ENCODE measurements at regions not wholly inside any gene's neighbourhood (a gene's known extent, or its start where the extent isn't known, plus 50 kb on each side); places are given as distances from the start of the nearest gene placed in this dataset.

DNA sequence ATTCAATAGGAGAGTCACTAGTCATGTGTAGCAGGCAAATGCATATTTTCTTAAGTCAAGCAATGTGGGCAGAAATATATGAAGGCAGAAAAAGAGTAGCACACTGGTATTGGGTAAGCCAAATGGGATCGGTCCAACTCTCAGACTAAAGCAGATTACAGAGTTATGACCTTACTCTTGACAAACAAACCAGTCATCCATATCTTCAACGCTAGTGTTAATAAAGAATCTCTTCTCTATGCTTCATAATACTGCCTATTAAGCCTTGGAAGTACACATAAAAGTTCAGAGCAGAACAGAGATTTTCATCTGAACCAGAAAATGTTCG, 320.2 kb upstream of the JARID2 start:
- no peak overlapping the region for H3K4me3 ChIP-seq (ENCODE audit: low read length in 3 of 3)
- H3K36me3 ChIP-seq (ENCODE audit: control insufficient read depth in 3 of 3, insufficient read depth in 3 of 3, low read length in 3 of 3) = no peaks in the 10 kb centered on the region
- H3K9ac ChIP-seq (ENCODE audit: low read depth in 1 of 3, low read length in 3 of 3) = no peak overlapping the region
- H3K4me1 ChIP-seq (ENCODE audit: control insufficient read depth in 3 of 3, insufficient read depth in 3 of 3, low read length in 3 of 3) = peaks cover 40 to 46% (median 43%) of the 10 kb centered on the region in 3 donors
- H3K27me3 ChIP-seq (ENCODE audit: control insufficient read depth in 3 of 3, insufficient read depth in 3 of 3, low read length in 3 of 3) = no peaks in the 10 kb centered on the region
- no peaks in the 10 kb centered on the region for H3K9me3 ChIP-seq (ENCODE audit: control insufficient read depth in 3 of 3, low read length in 3 of 3)
- H3K27ac ChIP-seq (ENCODE audit: low read depth, low read length) = peak overlapping the region; percentile 38

DNA sequence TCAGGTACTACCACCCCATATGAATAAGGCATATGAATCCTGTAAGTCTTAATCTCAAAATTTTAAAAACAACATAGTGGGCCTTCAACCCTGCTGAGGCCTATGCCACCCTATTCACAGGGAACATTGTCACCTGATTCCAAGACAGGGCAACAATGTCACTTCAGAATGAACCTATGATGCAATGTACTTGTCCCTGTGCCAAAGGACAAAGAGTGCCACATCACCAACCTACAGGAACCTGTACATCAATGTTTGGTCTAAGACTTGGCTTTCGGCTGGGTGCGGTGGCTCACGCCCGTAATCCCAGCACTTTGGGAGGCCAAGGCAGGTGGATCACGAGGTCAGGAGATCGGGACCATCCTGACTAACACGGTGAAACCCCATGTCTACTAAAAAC, 318.5 kb upstream of the JARID2 start:
- no peaks in the 10 kb centered on the region for H3K9me3 ChIP-seq (ENCODE audit: control insufficient read depth in 3 of 3, low read length in 3 of 3)
- H3K4me1 ChIP-seq (ENCODE audit: control insufficient read depth in 3 of 3, insufficient read depth in 3 of 3, low read length in 3 of 3) = peaks cover 30 to 34% (median 33%) of the 10 kb centered on the region in 3 donors
- no peak overlapping the region for H3K9ac ChIP-seq (ENCODE audit: low read depth in 1 of 3, low read length in 3 of 3)
- no peak overlapping the region for H3K27ac ChIP-seq (ENCODE audit: low read depth, low read length)
- H3K4me3 ChIP-seq (ENCODE audit: low read length in 3 of 3) = no peak overlapping the region
- H3K27me3 ChIP-seq (ENCODE audit: control insufficient read depth in 3 of 3, insufficient read depth in 3 of 3, low read length in 3 of 3) = no peaks in the 10 kb centered on the region
- H3K36me3 ChIP-seq (ENCODE audit: control insufficient read depth in 3 of 3, insufficient read depth in 3 of 3, low read length in 3 of 3) = no peaks in the 10 kb centered on the region

DNA sequence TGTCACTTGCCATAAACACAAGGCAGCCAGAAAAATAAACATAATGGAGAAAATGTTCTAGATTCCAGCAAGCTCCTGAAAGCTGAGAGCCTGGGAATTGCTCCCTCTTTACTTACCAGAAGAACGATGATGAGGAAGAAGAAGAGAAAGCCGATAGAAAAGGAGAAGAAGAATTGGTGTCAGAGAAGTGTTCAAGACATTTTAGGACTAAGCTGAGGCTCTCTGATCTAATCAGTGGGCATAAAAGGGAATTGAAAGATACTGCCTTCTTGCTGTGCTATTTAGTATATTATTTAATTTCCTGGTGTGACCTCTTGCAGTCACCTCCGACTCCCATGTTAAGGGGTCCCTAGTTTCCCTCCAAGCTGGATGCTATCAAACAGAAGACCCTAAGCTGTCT, 316.6 kb upstream of the JARID2 start:
- no peak overlapping the region for H3K9ac ChIP-seq (ENCODE audit: low read depth in 1 of 3, low read length in 3 of 3)
- H3K4me3 ChIP-seq (ENCODE audit: low read length in 3 of 3) = no peak overlapping the region
- no peaks in the 10 kb centered on the region for H3K9me3 ChIP-seq (ENCODE audit: control insufficient read depth in 3 of 3, low read length in 3 of 3)
- peaks cover 11 to 16% (median 14%) of the 10 kb centered on the region in 3 donors for H3K4me1 ChIP-seq (ENCODE audit: control insufficient read depth in 3 of 3, insufficient read depth in 3 of 3, low read length in 3 of 3)
- H3K36me3 ChIP-seq (ENCODE audit: control insufficient read depth in 3 of 3, insufficient read depth in 3 of 3, low read length in 3 of 3) = no peaks in the 10 kb centered on the region
- no peak overlapping the region for H3K27ac ChIP-seq (ENCODE audit: low read depth, low read length)
- H3K27me3 ChIP-seq (ENCODE audit: control insufficient read depth in 3 of 3, insufficient read depth in 3 of 3, low read length in 3 of 3) = no peaks in the 10 kb centered on the region

- peaks cover 0 to 4% (median 2%) of the 10 kb centered on the region in 3 donors for H3K4me1 ChIP-seq (ENCODE audit: control insufficient read depth in 3 of 3, insufficient read depth in 3 of 3, low read length in 3 of 3)
- no peaks in the 10 kb centered on the region for H3K9me3 ChIP-seq (ENCODE audit: control insufficient read depth in 3 of 3, low read length in 3 of 3)
- no peak overlapping the region for H3K27ac ChIP-seq (ENCODE audit: low read depth, low read length)
- H3K4me3 ChIP-seq (ENCODE audit: low read length in 3 of 3) = no peak overlapping the region
- no peaks in the 10 kb centered on the region for H3K27me3 ChIP-seq (ENCODE audit: control insufficient read depth in 3 of 3, insufficient read depth in 3 of 3, low read length in 3 of 3)
- H3K36me3 ChIP-seq (ENCODE audit: control insufficient read depth in 3 of 3, insufficient read depth in 3 of 3, low read length in 3 of 3) = no peaks in the 10 kb centered on the region
- H3K9ac ChIP-seq (ENCODE audit: low read depth in 1 of 3, low read length in 3 of 3) = no peak overlapping the region
These were observed 315.4 kb upstream of the JARID2 start for GRCh38 chr6:14930366-14930989.

GRCh38 chr6:14932485-14933182, 313.2 kb upstream of the JARID2 start:
- Histone ChIP-seq H3K9me3 (ENCODE audit: control insufficient read depth in 3 of 3, low read length in 3 of 3) (no peaks in the 10 kb centered on the region), H3K27ac (ENCODE audit: low read depth, low read length) (no peak overlapping the region), H3K4me3 (ENCODE audit: low read length in 3 of 3) (no peak overlapping the region), H3K9ac (ENCODE audit: low read depth in 1 of 3, low read length in 3 of 3) (no peak overlapping the region), H3K4me1 (ENCODE audit: control insufficient read depth in 3 of 3, insufficient read depth in 3 of 3, low read length in 3 of 3) (no peaks in the 10 kb centered on the region), H3K27me3 (ENCODE audit: control insufficient read depth in 3 of 3, insufficient read depth in 3 of 3, low read length in 3 of 3) (no peaks in the 10 kb centered on the region), H3K36me3 (ENCODE audit: control insufficient read depth in 3 of 3, insufficient read depth in 3 of 3, low read length in 3 of 3) (no peaks in the 10 kb centered on the region)

- H3K4me3 ChIP-seq (ENCODE audit: low read length in 3 of 3) = no peak overlapping the region
- no peaks in the 10 kb centered on the region for H3K9me3 ChIP-seq (ENCODE audit: control insufficient read depth in 3 of 3, low read length in 3 of 3)
- H3K9ac ChIP-seq (ENCODE audit: low read depth in 1 of 3, low read length in 3 of 3) = no peak overlapping the region
- H3K27me3 ChIP-seq (ENCODE audit: control insufficient read depth in 3 of 3, insufficient read depth in 3 of 3, low read length in 3 of 3) = no peaks in the 10 kb centered on the region
- H3K4me1 ChIP-seq (ENCODE audit: control insufficient read depth in 3 of 3, insufficient read depth in 3 of 3, low read length in 3 of 3) = no peaks in the 10 kb centered on the region
- no peaks in the 10 kb centered on the region for H3K36me3 ChIP-seq (ENCODE audit: control insufficient read depth in 3 of 3, insufficient read depth in 3 of 3, low read length in 3 of 3)
- H3K27ac ChIP-seq (ENCODE audit: low read depth, low read length) = no peak overlapping the region
These were observed 312.7 kb upstream of the JARID2 start for GRCh38 chr6:14933183-14933544.

DNA sequence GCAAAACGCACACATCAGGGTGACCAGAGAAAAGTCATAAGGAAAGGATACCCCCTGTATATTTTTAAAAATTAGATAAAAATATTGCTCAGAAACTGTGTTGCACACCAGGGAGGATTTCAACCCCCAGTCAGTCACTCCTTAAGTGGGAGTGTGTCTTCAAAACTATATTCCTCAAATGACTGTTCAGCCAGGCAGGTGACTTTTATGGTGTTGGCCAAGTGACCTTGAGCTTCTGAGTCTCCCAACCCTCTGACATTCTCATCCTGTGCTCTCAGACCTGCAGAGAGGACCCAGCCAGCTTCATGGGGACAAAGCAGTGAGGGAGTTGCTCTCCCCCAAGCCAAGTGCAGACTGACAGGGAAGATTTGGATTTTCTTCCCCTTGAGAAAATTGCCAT, 311.9 kb upstream of the JARID2 start:
- no peaks in the 10 kb centered on the region for H3K36me3 ChIP-seq (ENCODE audit: control insufficient read depth in 3 of 3, insufficient read depth in 3 of 3, low read length in 3 of 3)
- H3K9ac ChIP-seq (ENCODE audit: low read depth in 1 of 3, low read length in 3 of 3) = no peak overlapping the region

DNA sequence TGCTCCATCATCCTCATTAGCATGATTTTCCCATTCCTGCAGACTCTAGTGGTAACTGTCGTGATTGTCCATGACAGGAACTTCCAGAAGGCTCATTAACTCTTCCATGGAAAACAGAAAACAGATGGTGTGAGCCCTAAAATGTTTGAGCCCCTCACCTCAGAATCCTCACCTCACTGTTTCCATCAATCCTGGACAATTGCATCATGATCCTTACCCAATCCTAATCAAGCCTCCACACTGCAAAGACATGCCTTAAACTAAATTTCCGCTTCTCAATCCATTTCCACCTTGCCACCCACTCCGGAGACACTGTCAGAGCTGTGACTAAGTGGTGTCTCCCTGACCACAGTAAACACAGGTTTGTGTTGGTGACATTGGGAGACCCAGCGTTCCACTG, 311.0 kb upstream of the JARID2 start:
- Histone ChIP-seq H3K36me3 (ENCODE audit: control insufficient read depth in 3 of 3, insufficient read depth in 3 of 3, low read length in 3 of 3) (no peaks in the 10 kb centered on the region), H3K27me3 (ENCODE audit: control insufficient read depth in 3 of 3, insufficient read depth in 3 of 3, low read length in 3 of 3) (no peaks in the 10 kb centered on the region), H3K4me1 (ENCODE audit: control insufficient read depth in 3 of 3, insufficient read depth in 3 of 3, low read length in 3 of 3) (no peaks in the 10 kb centered on the region), H3K9ac (ENCODE audit: low read depth in 1 of 3, low read length in 3 of 3) (no peak overlapping the region), H3K9me3 (ENCODE audit: control insufficient read depth in 3 of 3, low read length in 3 of 3) (no peaks in the 10 kb centered on the region), H3K4me3 (ENCODE audit: low read length in 3 of 3) (no peak overlapping the region), H3K27ac (ENCODE audit: low read depth, low read length) (no peak overlapping the region)

More for the DNA sequence above, 311.9 kb upstream of the JARID2 start:
- H3K4me1 ChIP-seq (ENCODE audit: control insufficient read depth in 3 of 3, insufficient read depth in 3 of 3, low read length in 3 of 3) = no peaks in the 10 kb centered on the region
- no peak overlapping the region for H3K27ac ChIP-seq (ENCODE audit: low read depth, low read length)
- H3K4me3 ChIP-seq (ENCODE audit: low read length in 3 of 3) = no peak overlapping the region
- H3K9me3 ChIP-seq (ENCODE audit: control insufficient read depth in 3 of 3, low read length in 3 of 3) = no peaks in the 10 kb centered on the region
- no peaks in the 10 kb centered on the region for H3K27me3 ChIP-seq (ENCODE audit: control insufficient read depth in 3 of 3, insufficient read depth in 3 of 3, low read length in 3 of 3)

DNA sequence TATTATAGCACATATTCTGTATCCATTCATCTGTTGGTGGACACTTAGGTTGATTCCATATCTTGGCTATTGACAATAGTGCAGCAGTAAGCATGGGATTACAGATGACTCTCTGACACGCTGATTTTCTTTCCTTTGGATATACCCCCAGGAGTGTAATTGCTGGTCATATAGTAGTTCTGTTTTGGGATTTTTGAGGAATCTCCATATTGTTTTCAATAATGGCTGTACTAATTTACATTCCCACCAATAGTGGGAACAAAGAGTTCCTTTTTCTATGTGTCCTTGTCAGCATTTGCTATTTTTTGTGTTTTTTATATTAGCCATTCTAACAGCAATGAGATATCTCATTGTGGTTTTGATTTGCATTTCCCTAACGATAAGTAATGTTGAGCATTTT, 309.0 kb upstream of the JARID2 start:
- H3K27ac ChIP-seq (ENCODE audit: low read depth, low read length) = no peak overlapping the region
- H3K4me1 ChIP-seq (ENCODE audit: control insufficient read depth in 3 of 3, insufficient read depth in 3 of 3, low read length in 3 of 3) = no peaks in the 10 kb centered on the region
- no peaks in the 10 kb centered on the region for H3K9me3 ChIP-seq (ENCODE audit: control insufficient read depth in 3 of 3, low read length in 3 of 3)
- no peaks in the 10 kb centered on the region for H3K36me3 ChIP-seq (ENCODE audit: control insufficient read depth in 3 of 3, insufficient read depth in 3 of 3, low read length in 3 of 3)
- no peaks in the 10 kb centered on the region for H3K27me3 ChIP-seq (ENCODE audit: control insufficient read depth in 3 of 3, insufficient read depth in 3 of 3, low read length in 3 of 3)
- H3K4me3 ChIP-seq (ENCODE audit: low read length in 3 of 3) = no peak overlapping the region
- H3K9ac ChIP-seq (ENCODE audit: low read depth in 1 of 3, low read length in 3 of 3) = no peak overlapping the region

DNA sequence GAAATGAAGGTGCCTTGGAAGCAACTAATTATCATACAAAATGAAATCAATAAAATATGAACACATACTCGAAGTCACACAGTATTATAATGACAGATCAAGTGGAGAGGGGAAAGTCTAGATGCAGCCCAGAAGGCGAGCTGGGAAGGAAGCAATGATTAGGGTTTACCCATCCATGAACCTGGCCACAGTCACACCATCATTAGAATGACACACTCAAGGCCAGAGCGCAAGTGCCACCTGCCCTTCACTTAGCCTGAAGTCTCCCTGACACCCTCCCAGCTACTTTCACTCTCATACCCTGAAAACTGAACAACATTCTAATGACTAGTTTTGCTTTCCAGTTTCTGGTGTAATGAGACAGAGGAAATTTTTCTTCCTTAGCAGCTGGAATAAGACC, 302.8 kb upstream of the JARID2 start:
- Histone ChIP-seq H3K27ac (ENCODE audit: low read depth, low read length) (no peak overlapping the region), H3K4me3 (ENCODE audit: low read length in 3 of 3) (no peak overlapping the region), H3K27me3 (ENCODE audit: control insufficient read depth in 3 of 3, insufficient read depth in 3 of 3, low read length in 3 of 3) (no peaks in the 10 kb centered on the region), H3K9ac (ENCODE audit: low read depth in 1 of 3, low read length in 3 of 3) (no peak overlapping the region), H3K36me3 (ENCODE audit: control insufficient read depth in 3 of 3, insufficient read depth in 3 of 3, low read length in 3 of 3) (no peaks in the 10 kb centered on the region), H3K9me3 (ENCODE audit: control insufficient read depth in 3 of 3, low read length in 3 of 3) (no peaks in the 10 kb centered on the region), H3K4me1 (ENCODE audit: control insufficient read depth in 3 of 3, insufficient read depth in 3 of 3, low read length in 3 of 3) (no peaks in the 10 kb centered on the region)
